ENCODE measurements at regions not wholly inside any gene's neighbourhood (a gene's known extent, or its start where the extent isn't known, plus 50 kb on each side); places are given as distances from the start of the nearest gene placed in this dataset.

GRCh38 chr10:130350996-130351395, 214.8 kb downstream of the GLRX3 start:
- in situ Hi-C loops (cut with HindIII; ENCODE audit: low pct_unique_long_range_greater_than_20kb, low sequenced_read_pairs) (no loop called here), intact Hi-C loops (cut with micrococcal nuclease; ENCODE audit: unreplicated experiment) (no loop called here)
- H3K4me1 ChIP-seq (ENCODE audit: control insufficient read depth, insufficient read depth, low read length): no peaks in the 10 kb centered on the region
- H3K4me3 ChIP-seq (ENCODE audit: low read depth in 2 of 2, low read length in 2 of 2): no peak overlapping the region
- DNase-seq (ENCODE audit: low read depth, low spot score): no peak
- H3K27me3 ChIP-seq (ENCODE audit: control insufficient read depth, insufficient read depth, low read length): 0 out of 2 replicates have a peak, but pooled peaks cover 11% of the 10 kb centered on the region
- H3K9me3 ChIP-seq (ENCODE audit: control insufficient read depth, insufficient read depth, low read depth, low read length): no peaks in the 10 kb centered on the region
- TF ChIP-seq REST (IDR thresholded peaks at IDR 0.05; ENCODE audit: insufficient read depth in 1 of 2, low read depth in 2 of 2, low read length in 1 of 2): no peak
- TF ChIP-seq POLR2AphosphoS5 (IDR thresholded peaks at IDR 0.05; ENCODE audit: low read depth, low read length): no peak
- no peak for TF ChIP-seq TCF7L2 (IDR thresholded peaks at IDR 0.05; ENCODE audit: low read depth, low read length)
- TF ChIP-seq SIN3A (IDR thresholded peaks at IDR 0.05; ENCODE audit: borderline replicate concordance, insufficient read depth, low read depth, low read length): no peak
- no peak for TF ChIP-seq CTCF (IDR thresholded peaks at IDR 0.05)
- POLR2A ChIA-PET: no interaction called here
- no TSS peak for BruUV-seq (replicated peaks)
- ATAC-seq: no peak
- CTCF ChIA-PET: no interaction called here
- H3K36me3 ChIP-seq (ENCODE audit: control insufficient read depth, insufficient read depth, low read length): no peaks in the 10 kb centered on the region
- H3K27ac ChIP-seq (ENCODE audit: low read length): no peak overlapping the region

- ATAC-seq: no peak
- TF ChIP-seq SIN3A (IDR thresholded peaks at IDR 0.05; ENCODE audit: borderline replicate concordance, insufficient read depth, low read depth, low read length): no peak
- no peak for TF ChIP-seq TCF7L2 (IDR thresholded peaks at IDR 0.05; ENCODE audit: low read depth, low read length)
- TF ChIP-seq REST (IDR thresholded peaks at IDR 0.05; ENCODE audit: insufficient read depth in 1 of 2, low read depth in 2 of 2, low read length in 1 of 2): no peak
- TF ChIP-seq CTCF (IDR thresholded peaks at IDR 0.05): no peak
- no peak for TF ChIP-seq POLR2AphosphoS5 (IDR thresholded peaks at IDR 0.05; ENCODE audit: low read depth, low read length)
- intact Hi-C loops (cut with micrococcal nuclease; ENCODE audit: unreplicated experiment) (no loop called here), in situ Hi-C loops (cut with HindIII; ENCODE audit: low pct_unique_long_range_greater_than_20kb, low sequenced_read_pairs) (no loop called here)
- H3K9me3 ChIP-seq (ENCODE audit: control insufficient read depth, insufficient read depth, low read depth, low read length): no peaks in the 10 kb centered on the region
- CTCF ChIA-PET: no interaction called here
- 0 out of 2 replicates have a peak, but pooled peaks cover 8% of the 10 kb centered on the region for H3K27me3 ChIP-seq (ENCODE audit: control insufficient read depth, insufficient read depth, low read length)
- no peaks in the 10 kb centered on the region for H3K4me1 ChIP-seq (ENCODE audit: control insufficient read depth, insufficient read depth, low read length)
- POLR2A ChIA-PET: no interaction called here
- H3K27ac ChIP-seq (ENCODE audit: low read length): no peak overlapping the region
- BruUV-seq (replicated peaks): no TSS peak
- no peak overlapping the region for H3K4me3 ChIP-seq (ENCODE audit: low read depth in 2 of 2, low read length in 2 of 2)
- no peaks in the 10 kb centered on the region for H3K36me3 ChIP-seq (ENCODE audit: control insufficient read depth, insufficient read depth, low read length)
- no peak for DNase-seq (ENCODE audit: low read depth, low spot score)
Observed at GRCh38 chr10:130351466-130352290, 215.5 kb downstream of the GLRX3 start.
